Right kidney (tissue), 1 donor: ENCODE measurements at regions not wholly inside any gene's neighbourhood (a gene's known extent, or its start where the extent isn't known, plus 50 kb on each side); places are given as distances from the start of the nearest gene placed in this dataset.

ENCODE experiments used
- DNase-seq: peaks from one replicate; pipeline ENCODE4 v3.0.0-alpha.2; 2016

- no peak for DNase-seq
Measured at GRCh38 chr11:104422324-104422944, 258.5 kb upstream of the PDGFD start.

GRCh38 chr11:104410336-104410735 is 246.4 kb upstream of the PDGFD start:
- no peak for DNase-seq

GRCh38 chr11:104408630-104409029 is 244.7 kb upstream of the PDGFD start:
- DNase-seq = no peak

- no peak for DNase-seq
Measured at GRCh38 chr11:104405277-104405676, 241.3 kb upstream of the PDGFD start.

GRCh38 chr11:104404231-104405175 is 240.6 kb upstream of the PDGFD start:
- no peak for DNase-seq

GRCh38 chr11:104402812-104403521 is 239.0 kb upstream of the PDGFD start:
- no peak for DNase-seq

GRCh38 chr11:104394508-104394907 is 230.6 kb upstream of the PDGFD start:
- no peak for DNase-seq

- no peak for DNase-seq
Measured at GRCh38 chr11:104390651-104391050, 226.7 kb upstream of the PDGFD start.

- DNase-seq = no peak
Measured at GRCh38 chr11:104385884-104386283, 221.9 kb upstream of the PDGFD start.

GRCh38 chr11:104380358-104380757 is 216.4 kb upstream of the PDGFD start:
- DNase-seq = no peak

GRCh38 chr11:104372111-104372510 is 208.2 kb upstream of the PDGFD start:
- no peak for DNase-seq

GRCh38 chr11:104370478-104370877 is 206.5 kb upstream of the PDGFD start:
- no peak for DNase-seq

GRCh38 chr11:104369761-104370160 is 205.8 kb upstream of the PDGFD start:
- no peak for DNase-seq

GRCh38 chr11:104366321-104366734 is 202.4 kb upstream of the PDGFD start:
- DNase-seq = no peak

- no peak for DNase-seq
Measured at GRCh38 chr11:104365676-104366075, 201.7 kb upstream of the PDGFD start.

- DNase-seq = no peak
Measured at GRCh38 chr11:104361975-104362374, 198.0 kb upstream of the PDGFD start.

- no peak for DNase-seq
Measured at GRCh38 chr11:104352036-104352435, 188.1 kb upstream of the PDGFD start.

- DNase-seq = no peak
Measured at GRCh38 chr11:104343578-104343977, 179.6 kb upstream of the PDGFD start.

- DNase-seq = no peak
Measured at GRCh38 chr11:104340590-104340989, 176.6 kb upstream of the PDGFD start.

GRCh38 chr11:104339380-104339831 is 175.5 kb upstream of the PDGFD start:
- DNase-seq = no peak

- DNase-seq = no peak
Measured at GRCh38 chr11:104338186-104338585, 174.2 kb upstream of the PDGFD start.

GRCh38 chr11:104337273-104337672 is 173.3 kb upstream of the PDGFD start:
- no peak for DNase-seq

- DNase-seq = no peak
Measured at GRCh38 chr11:104333977-104334376, 170.0 kb upstream of the PDGFD start.
